AG09309 (cell line): ENCODE measurements at regions not wholly inside any gene's neighbourhood (a gene's known extent, or its start where the extent isn't known, plus 50 kb on each side); places are given as distances from the start of the nearest gene placed in this dataset.

ENCODE experiments used
- DNase-seq: peaks from one replicate; pipeline ENCODE4 v3.0.0-alpha.2; 2010; ENCODE audit warnings: low read depth
- H3K4me3 ChIP-seq: 2 replicates; pipeline ENCODE4 v1.5.1; 2011; ENCODE audit warnings: mild to moderate bottlenecking, low read depth, low read length, moderate library complexity; ENCODE audit not compliant: control insufficient read depth
- CTCF ChIP-seq: IDR thresholded peaks from 2 replicates; pipeline ENCODE4 v1.5.1; 2011; ENCODE audit warnings: mild to moderate bottlenecking, low read depth, low read length, inconsistent platforms; ENCODE audit not compliant: insufficient read depth, control insufficient read depth; ENCODE audit errors: missing control alignments

- TF ChIP-seq CTCF, result no peak
- H3K4me3 ChIP-seq, result no peak overlapping the region
- DNase-seq, result no peak
Measured at GRCh38 chr6:144415014-144415413, 129.9 kb downstream of the UTRN start.

GRCh38 chr6:144415835-144416237 lies 130.7 kb downstream of the UTRN start:
- DNase-seq, result peak; percentile 24
- TF ChIP-seq CTCF, result no peak
- no peak overlapping the region for H3K4me3 ChIP-seq

GRCh38 chr6:144416244-144416643 lies 131.1 kb downstream of the UTRN start:
- H3K4me3 ChIP-seq, result no peak overlapping the region
- no peak for TF ChIP-seq CTCF
- no peak for DNase-seq

- TF ChIP-seq CTCF, result no peak
- H3K4me3 ChIP-seq, result no peak overlapping the region
- no peak for DNase-seq
Measured at GRCh38 chr6:144416773-144417172, 131.6 kb downstream of the UTRN start.

GRCh38 chr6:144417681-144418080 lies 132.5 kb downstream of the UTRN start:
- TF ChIP-seq CTCF, result no peak
- H3K4me3 ChIP-seq, result no peak overlapping the region
- DNase-seq, result no peak

- no peak for TF ChIP-seq CTCF
- H3K4me3 ChIP-seq, result no peak overlapping the region
- no peak for DNase-seq
Measured at GRCh38 chr6:144418959-144419545, 133.9 kb downstream of the UTRN start.

GRCh38 chr6:144423167-144423566 lies 138.0 kb downstream of the UTRN start:
- TF ChIP-seq CTCF, result no peak
- H3K4me3 ChIP-seq, result no peak overlapping the region
- DNase-seq, result no peak
